Erythroblast (primary cell): ENCODE measurements at regions not wholly inside any gene's neighbourhood (a gene's known extent, or its start where the extent isn't known, plus 50 kb on each side); places are given as distances from the start of the nearest gene placed in this dataset.

Experiments
- GATA1 ChIP-seq: IDR thresholded peaks from 2 replicates; pipeline ENCODE4 v1.6.1; 2011; ENCODE audit warnings: low read depth, mild to moderate bottlenecking, control low read depth, low read length, moderate library complexity
- POLR2A ChIP-seq: IDR thresholded peaks from 2 replicates; pipeline ENCODE4 v1.6.1; 2011; ENCODE audit warnings: mild to moderate bottlenecking, low read length

DNA sequence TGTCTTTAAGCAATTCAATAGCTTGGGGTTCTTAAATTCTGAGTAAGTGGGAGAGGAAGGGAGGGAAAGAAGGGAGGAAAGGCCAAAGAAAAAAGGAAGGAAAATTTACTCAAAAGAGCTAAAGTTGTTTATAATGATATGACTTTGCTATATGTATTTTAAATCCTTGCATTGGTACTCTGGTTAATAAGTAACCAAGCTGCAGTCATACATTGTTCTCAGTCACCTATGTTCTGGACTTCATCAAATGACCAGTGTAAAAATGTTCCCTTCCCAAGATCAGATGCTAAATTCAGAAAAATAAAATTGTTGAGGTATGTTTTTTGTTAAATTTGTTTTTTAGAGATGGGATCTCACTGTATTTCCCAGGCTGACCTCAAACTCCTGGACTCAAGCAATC, 259.9 kb upstream of the CPNE8 start:
- TF ChIP-seq POLR2A (no peak), GATA1 (no peak)
